ENCODE measurements at regions not wholly inside any gene's neighbourhood (a gene's known extent, or its start where the extent isn't known, plus 50 kb on each side); places are given as distances from the start of the nearest gene placed in this dataset.
"Not testable (repeated sequence)": the region's sequence is repeated elsewhere in the genome, so short reads cannot be mapped to it uniquely, and the experiment has no call there.

GRCh38 chr3:36060950-36061349 is 319.4 kb upstream of the STAC start:
- Mint-ChIP-seq H3K27ac (no peak overlapping the region), H3K4me1 (no peaks in the 10 kb centered on the region), H3K9me3 (no peaks in the 10 kb centered on the region), H3K4me3 (no peak overlapping the region), H3K27me3 (ENCODE audit: low read depth, poor library complexity) (no peaks in the 10 kb centered on the region), H3K36me3 (ENCODE audit: low read depth) (no peaks in the 10 kb centered on the region)
- TF ChIP-seq CTCF (IDR thresholded peaks at IDR 0.05): no peak
- no peak for DNase-seq

- no peaks in the 10 kb centered on the region for H3K9me3 Mint-ChIP-seq
- no peaks in the 10 kb centered on the region for H3K4me1 Mint-ChIP-seq
- H3K4me3 Mint-ChIP-seq: no peak overlapping the region
- no peak for DNase-seq
- no peak overlapping the region for H3K27ac Mint-ChIP-seq
- no peak for TF ChIP-seq CTCF (IDR thresholded peaks at IDR 0.05)
- H3K27me3 Mint-ChIP-seq (ENCODE audit: low read depth, poor library complexity): no peaks in the 10 kb centered on the region
- no peaks in the 10 kb centered on the region for H3K36me3 Mint-ChIP-seq (ENCODE audit: low read depth)
Observed at GRCh38 chr3:36063992-36064391, 316.3 kb upstream of the STAC start.

- Mint-ChIP-seq H3K27me3 (ENCODE audit: low read depth, poor library complexity) (no peaks in the 10 kb centered on the region), H3K4me3 (no peak overlapping the region), H3K4me1 (no peaks in the 10 kb centered on the region), H3K36me3 (ENCODE audit: low read depth) (no peaks in the 10 kb centered on the region), H3K27ac (no peak overlapping the region), H3K9me3 (no peaks in the 10 kb centered on the region)
- no peak for TF ChIP-seq CTCF (IDR thresholded peaks at IDR 0.05)
- no peak for DNase-seq
Observed at GRCh38 chr3:36065321-36065720, 315.0 kb upstream of the STAC start.

GRCh38 chr3:36075491-36075890 is 304.8 kb upstream of the STAC start:
- H3K27ac Mint-ChIP-seq: no peak overlapping the region
- H3K4me3 Mint-ChIP-seq: no peak overlapping the region

GRCh38 chr3:36077320-36077719 is 303.0 kb upstream of the STAC start:
- no peak for TF ChIP-seq CTCF (IDR thresholded peaks at IDR 0.05)
- Mint-ChIP-seq H3K27me3 (ENCODE audit: low read depth, poor library complexity) (no peaks in the 10 kb centered on the region), H3K9me3 (peaks cover 6% of the 10 kb centered on the region), H3K4me3 (no peak overlapping the region), H3K4me1 (no peaks in the 10 kb centered on the region), H3K36me3 (ENCODE audit: low read depth) (no peaks in the 10 kb centered on the region), H3K27ac (no peak overlapping the region)
- no peak for DNase-seq

More at GRCh38 chr3:36075491-36075890, 304.8 kb upstream of the STAC start:
- no peaks in the 10 kb centered on the region for H3K4me1 Mint-ChIP-seq
- no peak for DNase-seq
- TF ChIP-seq CTCF (IDR thresholded peaks at IDR 0.05): no peak
- no peaks in the 10 kb centered on the region for H3K9me3 Mint-ChIP-seq
- H3K36me3 Mint-ChIP-seq (ENCODE audit: low read depth): no peaks in the 10 kb centered on the region
- H3K27me3 Mint-ChIP-seq (ENCODE audit: low read depth, poor library complexity): no peaks in the 10 kb centered on the region

GRCh38 chr3:36082958-36083357 is 297.3 kb upstream of the STAC start:
- H3K4me1 Mint-ChIP-seq; H3K27ac Mint-ChIP-seq; H3K4me3 Mint-ChIP-seq; H3K27me3 Mint-ChIP-seq (ENCODE audit: low read depth, poor library complexity); H3K36me3 Mint-ChIP-seq (ENCODE audit: low read depth); DNase-seq: not testable (repeated sequence)
- peaks cover 16% of the 10 kb centered on the region for H3K9me3 Mint-ChIP-seq
